Bronchial epithelial cell (primary cell): ENCODE measurements at regions not wholly inside any gene's neighbourhood (a gene's known extent, or its start where the extent isn't known, plus 50 kb on each side); places are given as distances from the start of the nearest gene placed in this dataset.

ENCODE experiments used
- DNase-seq: peaks from one replicate; pipeline ENCODE4 v3.0.0-alpha.2; 2010; ENCODE audit warnings: low read depth
- FAIRE-seq: peaks from 2 replicates; lab custom pipeline; 2011; peaks lifted over from hg19 to GRCh38; lab: Jason Lieb, UNC
- H3K27me3 ChIP-seq: 2 replicates; pipeline ENCODE4 v1.5.1; 2011; ENCODE audit warnings: low read length; ENCODE audit not compliant: control insufficient read depth, insufficient read depth
- H3K36me3 ChIP-seq: 2 replicates; pipeline ENCODE4 v1.5.1; 2011; ENCODE audit warnings: low read length; ENCODE audit not compliant: control insufficient read depth, insufficient read depth
- H3K4me3 ChIP-seq: 2 replicates; pipeline ENCODE4 v1.5.1; 2011; ENCODE audit warnings: mild to moderate bottlenecking, low read depth, low read length, control low read depth
- CTCF ChIP-seq: IDR thresholded peaks from 2 replicates; pipeline ENCODE4 v1.5.1; 2011; ENCODE audit warnings: mild to moderate bottlenecking, moderate library complexity, low read length, control low read depth, inconsistent platforms; ENCODE audit not compliant: insufficient read depth, severe bottlenecking

GRCh38 chr4:184955116-184955515 lies 63.2 kb upstream of the HELT start:
- FAIRE-seq: no peak

GRCh38 chr4:184955636-184956035 lies 62.7 kb upstream of the HELT start:
- FAIRE-seq (no peak), DNase-seq (no peak)
- Histone ChIP-seq H3K36me3 (no peaks in the 10 kb centered on the region), H3K4me3 (no peak overlapping the region), H3K27me3 (no peaks in the 10 kb centered on the region)
- no peak for TF ChIP-seq CTCF

More at GRCh38 chr4:184955116-184955515, 63.2 kb upstream of the HELT start:
- no peak for DNase-seq
- TF ChIP-seq CTCF: no peak
- no peak overlapping the region for H3K4me3 ChIP-seq
- no peaks in the 10 kb centered on the region for H3K27me3 ChIP-seq
- no peaks in the 10 kb centered on the region for H3K36me3 ChIP-seq

GRCh38 chr4:184957446-184958115 lies 60.7 kb upstream of the HELT start:
- H3K27me3 ChIP-seq: no peaks in the 10 kb centered on the region
- TF ChIP-seq CTCF: no peak
- H3K36me3 ChIP-seq: no peaks in the 10 kb centered on the region
- DNase-seq (no peak), FAIRE-seq (no peak)
- no peak overlapping the region for H3K4me3 ChIP-seq

GRCh38 chr4:184958127-184958922 lies 60.0 kb upstream of the HELT start:
- no peak for TF ChIP-seq CTCF

GRCh38 chr4:184958923-184959210 lies 59.4 kb upstream of the HELT start:
- no peaks in the 10 kb centered on the region for H3K36me3 ChIP-seq
- FAIRE-seq (no peak), DNase-seq (no peak)
- TF ChIP-seq CTCF: no peak
- H3K27me3 ChIP-seq: no peaks in the 10 kb centered on the region
- H3K4me3 ChIP-seq: no peak overlapping the region

More at GRCh38 chr4:184958127-184958922, 60.0 kb upstream of the HELT start:
- FAIRE-seq (no peak), DNase-seq (no peak)
- H3K36me3 ChIP-seq: no peaks in the 10 kb centered on the region
- H3K27me3 ChIP-seq: no peaks in the 10 kb centered on the region
- H3K4me3 ChIP-seq: no peak overlapping the region
